PC-3 (cell line): ENCODE measurements at regions not wholly inside any gene's neighbourhood (a gene's known extent, or its start where the extent isn't known, plus 50 kb on each side); places are given as distances from the start of the nearest gene placed in this dataset.

Experiments
- EZH2 ChIP-seq: fragments of 300-600 bp; sonication (generic); IDR thresholded peaks from one replicate; pipeline ENCODE4 v1.6.1; 2017; ENCODE audit warnings: antibody characterized with exemption, mild to moderate bottlenecking, low read length; ENCODE audit not compliant: unreplicated experiment
- EZH2phosphoT487 ChIP-seq: fragments of 300-600 bp; sonication (generic); IDR thresholded peaks from 2 replicates; pipeline ENCODE4 v1.6.1; 2018; ENCODE audit warnings: mild to moderate bottlenecking, antibody characterized with exemption, low read length, borderline replicate concordance
- TF ChIP-seq, protein P1 (sequence below): fragments of 300-600 bp; sonication (generic); conservative IDR thresholded peaks from 2 replicates; pipeline ENCODE4 v1.5.1; 2017; ENCODE audit warnings: antibody characterized with exemption, low read depth, mild to moderate bottlenecking, low read length

- TF ChIP-seq, protein P1, sequence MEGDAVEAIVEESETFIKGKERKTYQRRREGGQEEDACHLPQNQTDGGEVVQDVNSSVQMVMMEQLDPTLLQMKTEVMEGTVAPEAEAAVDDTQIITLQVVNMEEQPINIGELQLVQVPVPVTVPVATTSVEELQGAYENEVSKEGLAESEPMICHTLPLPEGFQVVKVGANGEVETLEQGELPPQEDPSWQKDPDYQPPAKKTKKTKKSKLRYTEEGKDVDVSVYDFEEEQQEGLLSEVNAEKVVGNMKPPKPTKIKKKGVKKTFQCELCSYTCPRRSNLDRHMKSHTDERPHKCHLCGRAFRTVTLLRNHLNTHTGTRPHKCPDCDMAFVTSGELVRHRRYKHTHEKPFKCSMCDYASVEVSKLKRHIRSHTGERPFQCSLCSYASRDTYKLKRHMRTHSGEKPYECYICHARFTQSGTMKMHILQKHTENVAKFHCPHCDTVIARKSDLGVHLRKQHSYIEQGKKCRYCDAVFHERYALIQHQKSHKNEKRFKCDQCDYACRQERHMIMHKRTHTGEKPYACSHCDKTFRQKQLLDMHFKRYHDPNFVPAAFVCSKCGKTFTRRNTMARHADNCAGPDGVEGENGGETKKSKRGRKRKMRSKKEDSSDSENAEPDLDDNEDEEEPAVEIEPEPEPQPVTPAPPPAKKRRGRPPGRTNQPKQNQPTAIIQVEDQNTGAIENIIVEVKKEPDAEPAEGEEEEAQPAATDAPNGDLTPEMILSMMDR: no peak
- TF ChIP-seq EZH2phosphoT487 (no peak), EZH2 (no peak)
Observed at GRCh38 chr5:123690821-123691220, 178.8 kb downstream of the CSNK1G3 start.
